GOT3 (cell line): ENCODE measurements at regions not wholly inside any gene's neighbourhood (a gene's known extent, or its start where the extent isn't known, plus 50 kb on each side); places are given as distances from the start of the nearest gene placed in this dataset.

ENCODE experiments used
- DNase-seq: peaks from one replicate; lab custom pipeline; 2025; ENCODE audit warnings: mixed read lengths; lab: John Stamatoyannopoulos, UW

DNA sequence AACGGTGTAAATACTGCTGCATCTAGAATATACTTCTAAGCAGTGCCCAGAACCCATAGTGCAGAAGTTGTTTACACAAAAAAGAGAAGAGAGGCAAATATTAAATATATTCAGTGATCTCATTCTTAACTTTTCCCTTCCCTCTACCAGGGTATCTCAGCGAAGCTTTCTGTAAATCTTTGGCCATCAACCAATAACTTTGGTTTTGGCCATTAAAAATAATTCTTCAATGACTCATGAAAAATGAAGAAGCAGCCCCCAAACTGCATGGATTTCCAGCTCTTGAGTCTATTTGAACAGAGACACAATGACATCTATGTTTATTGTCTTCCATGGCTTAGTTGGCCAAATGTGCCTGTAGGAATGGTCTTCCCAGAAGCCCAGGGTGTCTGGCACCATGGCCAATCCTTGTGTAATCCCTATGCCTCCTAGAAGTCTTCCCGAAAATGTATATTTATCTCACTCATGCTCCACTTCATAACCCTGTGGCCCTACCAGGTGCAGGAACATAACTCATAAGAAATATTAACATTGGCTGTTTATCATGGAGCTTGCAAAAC is 646.6 kb downstream of the TOX3 start:
- DNase-seq = no peak

GRCh38 chr16:51898872-51899271 is 648.1 kb downstream of the TOX3 start:
- DNase-seq = no peak

DNA sequence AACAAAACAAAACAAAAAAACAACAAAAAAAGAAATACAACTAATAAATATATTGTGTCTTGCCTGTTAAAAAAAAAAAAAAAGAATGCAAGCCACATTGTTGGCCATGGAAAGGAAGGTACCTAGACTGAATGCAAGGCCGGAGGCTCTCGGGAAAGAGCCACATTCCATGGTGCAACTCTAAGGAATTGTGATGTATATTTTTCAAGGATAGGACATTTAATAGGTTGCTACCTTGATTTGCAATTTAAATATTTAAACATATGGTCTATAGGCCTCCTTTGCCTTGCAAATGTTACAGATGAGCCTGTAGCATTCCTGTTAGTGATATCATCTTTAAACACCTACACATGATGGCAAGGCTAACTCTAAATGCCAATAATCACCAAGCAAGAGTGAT is 650.9 kb downstream of the TOX3 start:
- DNase-seq = no peak

- no peak for DNase-seq
Measured at GRCh38 chr16:51892293-51893007, 654.5 kb downstream of the TOX3 start.

- DNase-seq = no peak
Measured at GRCh38 chr16:51888534-51888933, 658.4 kb downstream of the TOX3 start.

DNA sequence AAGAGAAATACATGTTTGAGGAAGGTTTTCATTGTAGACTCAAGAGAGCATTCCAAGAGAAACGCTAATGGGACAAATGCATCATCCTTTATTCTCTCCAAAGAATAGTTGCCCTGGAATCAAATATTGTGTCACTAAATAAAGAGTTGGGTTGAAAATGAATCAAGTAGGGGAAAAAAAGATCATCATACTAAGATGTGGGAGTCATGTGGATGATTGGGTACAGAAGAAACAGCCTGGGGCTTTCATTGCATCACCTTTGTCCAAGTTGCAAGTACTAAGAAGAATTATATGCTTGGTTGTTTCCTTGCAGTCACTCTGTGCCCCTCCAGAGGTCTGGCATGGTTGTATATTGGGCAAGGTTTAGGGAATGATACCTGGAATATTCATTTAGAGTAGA is 658.9 kb downstream of the TOX3 start:
- DNase-seq = no peak

- no peak for DNase-seq
Measured at GRCh38 chr16:51886456-51886855, 660.5 kb downstream of the TOX3 start.

GRCh38 chr16:51884773-51885172 is 662.2 kb downstream of the TOX3 start:
- DNase-seq = no peak

DNA sequence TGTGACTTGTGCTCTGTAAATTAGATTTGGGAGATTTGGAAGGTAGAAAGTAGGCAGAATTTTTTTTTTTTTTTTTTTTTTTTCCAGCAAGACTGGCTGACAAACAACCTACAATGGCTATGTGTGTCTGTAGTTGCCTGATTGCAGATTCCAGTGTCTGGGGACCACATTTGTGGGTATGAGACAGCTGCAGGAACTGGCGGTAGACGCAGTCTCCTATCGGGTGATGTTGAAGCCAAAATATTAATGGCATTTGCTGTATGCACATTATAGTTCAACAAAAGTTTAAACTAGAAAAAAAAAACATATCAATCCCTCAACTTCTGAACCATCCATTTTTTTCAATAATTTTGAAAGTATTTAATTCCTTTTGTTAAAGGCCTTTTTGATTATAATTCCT is 665.2 kb downstream of the TOX3 start:
- DNase-seq = no peak

DNA sequence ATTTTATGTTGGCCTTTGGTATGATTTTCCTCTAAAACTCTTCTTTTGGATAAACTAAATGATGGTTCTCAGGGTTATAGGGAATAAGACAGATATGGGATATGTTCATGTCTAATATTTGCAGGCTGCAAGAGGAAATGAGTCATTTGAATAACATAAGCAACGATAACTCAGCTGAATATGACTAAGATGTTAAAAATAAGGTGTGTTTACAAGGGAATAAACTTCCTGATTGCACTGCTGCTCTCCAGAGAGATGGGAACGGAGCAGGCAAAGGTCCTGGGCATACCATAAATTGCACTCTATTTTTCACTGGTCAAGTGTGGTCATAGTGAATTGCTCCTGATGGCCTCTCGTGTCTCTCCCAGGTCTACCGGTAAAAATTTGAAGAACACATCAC is 666.2 kb downstream of the TOX3 start:
- DNase-seq = no peak

GRCh38 chr16:51877686-51878085 is 669.3 kb downstream of the TOX3 start:
- DNase-seq = no peak

- DNase-seq = no peak
Measured at GRCh38 chr16:51876934-51877333, 670.0 kb downstream of the TOX3 start.

DNA sequence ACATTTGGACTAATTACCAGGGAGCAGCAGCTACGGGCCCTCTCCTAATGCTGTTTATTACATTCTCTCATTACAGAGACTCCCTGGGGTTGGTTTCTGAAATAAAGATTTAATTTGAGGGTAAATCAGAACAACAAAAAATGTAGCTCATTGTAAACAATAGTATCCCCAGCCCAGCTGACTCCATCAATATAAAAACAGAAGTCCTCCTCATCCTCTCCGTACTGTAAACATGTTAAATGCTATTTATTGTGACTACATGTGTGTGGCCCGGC is 670.4 kb downstream of the TOX3 start:
- no peak for DNase-seq

DNA sequence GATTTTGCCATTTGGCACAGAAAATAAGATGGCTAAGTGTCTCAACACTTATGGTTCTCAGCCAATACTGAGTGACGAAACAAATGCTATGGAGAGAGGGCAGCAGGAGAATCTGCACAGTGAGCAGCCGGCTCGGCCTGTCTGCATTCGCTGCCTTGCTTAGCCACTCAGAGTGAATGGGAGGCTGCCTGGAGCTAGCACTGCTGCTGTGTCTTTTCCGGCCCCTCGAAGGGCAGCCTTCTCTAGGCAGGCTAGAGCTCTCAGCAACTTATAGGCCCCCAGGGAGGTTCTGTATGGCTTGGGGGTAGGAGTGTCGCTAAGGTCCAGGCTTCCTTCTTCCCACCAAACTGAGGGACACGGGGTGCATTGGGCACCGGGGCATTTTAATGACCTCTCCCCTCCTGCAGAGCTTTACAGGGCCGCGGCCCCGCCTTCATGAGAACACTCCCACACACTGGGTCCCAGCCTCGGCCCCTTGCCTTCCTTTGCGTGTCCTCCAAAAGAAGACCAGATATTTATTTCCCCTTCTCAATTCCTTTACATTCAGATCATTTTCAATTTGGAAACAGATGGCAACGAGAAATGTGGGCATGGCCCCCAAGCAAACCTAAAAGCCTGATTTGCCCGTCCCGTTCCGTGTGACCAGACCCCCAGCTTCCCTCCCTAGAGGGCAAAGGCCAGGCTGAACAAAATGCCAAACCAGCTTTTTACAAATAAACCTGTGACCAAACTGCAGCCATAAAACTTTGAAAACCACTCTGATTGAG is 670.9 kb downstream of the TOX3 start:
- no peak for DNase-seq

DNA sequence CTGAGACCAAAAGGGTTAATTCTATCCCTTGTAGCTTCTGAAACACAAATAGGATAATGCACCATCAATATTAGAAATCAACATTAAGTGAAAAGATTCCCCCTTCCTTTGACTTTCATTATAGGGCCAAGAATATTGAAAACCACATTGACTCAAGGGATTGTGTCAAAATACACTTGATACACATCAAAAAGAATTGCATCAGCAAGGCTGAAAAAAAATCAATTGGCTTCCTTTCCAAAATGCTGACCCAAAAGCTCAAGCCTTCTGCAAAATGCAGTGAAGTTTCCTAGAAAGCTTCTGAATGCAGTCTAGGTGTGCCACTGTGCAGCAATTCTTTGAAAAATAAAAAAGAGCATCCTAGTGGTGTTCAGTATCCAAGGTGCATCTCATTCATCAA is 674.4 kb downstream of the TOX3 start:
- no peak for DNase-seq

DNA sequence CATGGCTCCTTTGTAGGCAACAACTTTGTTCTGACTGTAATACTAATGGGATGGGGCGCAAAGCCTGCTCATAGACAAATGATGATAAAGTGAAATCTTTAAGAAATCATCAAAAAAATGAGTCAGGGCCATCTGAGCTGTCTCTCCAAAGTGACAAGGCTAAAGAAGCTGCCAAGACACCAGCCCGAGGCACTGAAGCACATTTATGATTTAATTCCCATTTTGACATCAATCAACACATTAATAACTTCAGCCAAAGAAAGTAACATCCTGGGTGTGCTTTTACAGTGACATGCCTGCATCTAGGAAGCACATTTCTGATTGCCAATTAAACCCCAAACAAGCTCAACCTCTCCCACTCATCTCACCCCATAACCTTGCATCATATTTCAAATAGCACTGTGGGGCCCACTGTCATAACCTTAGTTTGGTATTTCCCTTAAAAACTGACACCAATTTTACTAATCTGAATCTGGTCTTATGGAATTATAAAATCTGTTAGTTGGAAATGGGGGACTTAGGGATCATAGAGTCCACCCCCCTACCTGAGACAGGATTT is 676.6 kb downstream of the TOX3 start:
- DNase-seq = no peak

- no peak for DNase-seq
Measured at GRCh38 chr16:51869176-51869575, 677.8 kb downstream of the TOX3 start.

DNA sequence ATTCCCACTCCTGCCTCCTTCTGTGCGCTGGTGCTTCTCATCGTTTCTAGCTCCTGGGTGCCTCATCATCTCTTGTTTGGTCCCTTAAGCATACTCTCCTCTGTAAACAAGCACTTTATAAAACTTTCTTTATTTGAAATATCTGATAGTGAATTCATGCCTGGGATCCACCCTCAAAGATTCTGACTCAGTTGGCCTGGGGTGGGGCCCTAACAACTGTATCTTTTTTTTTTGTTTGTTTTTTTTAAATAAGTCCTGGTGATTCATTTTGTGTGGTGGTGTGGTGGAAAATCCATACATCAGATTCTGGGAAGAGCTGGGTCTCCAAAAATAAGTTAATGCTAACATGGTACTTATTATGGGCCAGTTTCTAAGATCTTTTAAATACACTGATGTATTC is 678.3 kb downstream of the TOX3 start:
- DNase-seq = no peak

GRCh38 chr16:51867386-51868065 is 679.4 kb downstream of the TOX3 start:
- DNase-seq = no peak

DNA sequence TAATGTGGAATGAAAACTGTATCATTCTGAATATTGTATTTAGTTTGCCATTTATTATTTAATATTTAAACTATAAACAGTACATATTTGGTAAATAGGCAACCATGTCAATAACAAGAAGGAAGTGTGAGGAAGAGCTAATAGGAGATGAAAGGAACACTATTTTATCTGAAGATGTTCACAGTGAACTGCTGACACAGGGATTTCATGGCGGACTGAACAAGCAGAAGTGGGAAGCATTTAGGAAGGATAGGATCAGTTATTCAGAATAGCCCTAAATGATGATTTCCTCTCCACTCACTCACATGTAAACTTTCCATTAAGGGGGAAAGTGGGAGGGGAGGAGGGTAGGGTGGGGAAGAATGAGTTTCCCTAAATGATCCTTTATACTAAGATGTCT is 682.4 kb downstream of the TOX3 start:
- DNase-seq = no peak

GRCh38 chr16:51854401-51854951 is 692.5 kb downstream of the TOX3 start:
- no peak for DNase-seq

DNA sequence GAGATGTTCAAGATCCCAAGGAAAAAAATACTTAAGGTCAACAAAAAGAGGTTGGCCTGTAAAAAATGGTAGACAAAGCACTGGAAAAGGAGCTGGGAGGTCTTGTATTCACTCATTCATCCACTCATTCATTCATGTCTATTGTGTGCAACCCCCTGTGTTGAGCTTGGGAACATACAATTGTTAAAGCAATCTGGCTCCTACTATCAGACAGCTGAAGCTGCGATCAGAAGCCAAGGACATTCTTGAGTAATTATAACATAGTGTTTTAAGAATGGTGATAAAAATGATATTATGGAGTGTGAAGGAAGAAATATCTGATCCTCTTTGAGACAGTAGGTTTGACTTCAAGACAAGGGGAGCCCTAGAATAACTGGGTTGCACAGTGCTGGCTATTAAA is 693.4 kb downstream of the TOX3 start:
- DNase-seq = no peak
